IMR-90 (cell line): ENCODE measurements at regions not wholly inside any gene's neighbourhood (a gene's known extent, or its start where the extent isn't known, plus 50 kb on each side); places are given as distances from the start of the nearest gene placed in this dataset.

Experiments
- ATAC-seq: fragments of 200-7000 bp; cut with Tn5 transposase; 2 replicates; pipeline ENCODE4 v1.9.1; 2020; ENCODE audit warnings: low read depth, mild to moderate bottlenecking, moderate library complexity
- BruUV-seq: library from RNA; stranded (reverse); fragments of 400-500 nt; replicated peaks from 2 replicates; lab custom pipeline; 2021; lab: Mats Ljungman, UMichigan
- CTCF ChIA-PET: fragments of 300-600 bp; formaldehyde crosslinking; extraction: SDS; loops from one replicate; lab custom pipeline; 2021; ENCODE audit warnings: antibody characterized with exemption; lab: Yijun Ruan, JAX
- POLR2A ChIA-PET: fragments of 300-600 bp; sonication (Branson Sonifier 250); formaldehyde crosslinking; loops from one replicate; lab custom pipeline; 2022; ENCODE audit warnings: antibody characterized with exemption; ENCODE audit not compliant: unreplicated experiment; lab: Charles Lee
- DNase-seq: peaks from one replicate; pipeline ENCODE4 v3.0.0; 2013
- H2AFZ ChIP-seq: replicated peaks from 2 replicates; pipeline ENCODE3; 2013; ENCODE audit warnings: low read length, mild to moderate bottlenecking; ENCODE audit not compliant: poor library complexity
- H2AK5ac ChIP-seq: 2 replicates; pipeline ENCODE4 v1.6.1; 2013; ENCODE audit warnings: low read depth, low read length, inconsistent platforms
- H2AK9ac ChIP-seq: replicated peaks from 2 replicates; pipeline ENCODE3; 2013; ENCODE audit warnings: mild to moderate bottlenecking, low read depth, low read length, moderate library complexity; ENCODE audit not compliant: poor library complexity
- H2BK120ac ChIP-seq: 2 replicates; pipeline ENCODE4 v1.6.1; 2013; ENCODE audit warnings: low read depth, low read length, inconsistent platforms
- H2BK15ac ChIP-seq: 3 replicates; pipeline ENCODE4 v1.6.1; 2013; ENCODE audit warnings: low read depth, low read length, inconsistent platforms
- H2BK20ac ChIP-seq: 2 replicates; pipeline ENCODE4 v1.6.1; 2013; ENCODE audit warnings: low read depth, mild to moderate bottlenecking, inconsistent platforms, low read length, moderate library complexity
- H2BK5ac ChIP-seq: 2 replicates; pipeline ENCODE4 v1.6.1; 2013; ENCODE audit warnings: mild to moderate bottlenecking, low read depth, low read length, inconsistent platforms; ENCODE audit not compliant: poor library complexity, severe bottlenecking
- H3K14ac ChIP-seq: replicated peaks from 2 replicates; pipeline ENCODE4 v1.6.1; 2013; ENCODE audit warnings: low read depth, low read length, inconsistent platforms
- H3K18ac ChIP-seq: 2 replicates; pipeline ENCODE4 v1.6.1; 2013; ENCODE audit warnings: low read depth, low read length, control low read depth
- H3K23ac ChIP-seq: 2 replicates; pipeline ENCODE4 v1.6.1; 2013; ENCODE audit warnings: low read depth, low read length, inconsistent platforms
- H3K27ac ChIP-seq: 2 replicates; pipeline ENCODE4 v1.5.1; 2013; ENCODE audit warnings: mild to moderate bottlenecking, control low read depth, low read length; ENCODE audit not compliant: insufficient read depth
- H3K27me3 ChIP-seq: 2 replicates; pipeline ENCODE4 v1.6.1; 2013; ENCODE audit warnings: low read length; ENCODE audit not compliant: control insufficient read depth, insufficient read depth
- H3K36me3 ChIP-seq: 2 replicates; pipeline ENCODE4 v1.6.1; 2013; ENCODE audit warnings: low read length, mixed read lengths; ENCODE audit not compliant: control insufficient read depth, insufficient read depth
- H3K4ac ChIP-seq: 2 replicates; pipeline ENCODE4 v1.6.1; 2013; ENCODE audit warnings: low read depth, low read length, inconsistent platforms
- H3K4me1 ChIP-seq: 2 replicates; pipeline ENCODE4 v1.6.1; 2013; ENCODE audit warnings: low read length, mixed read lengths; ENCODE audit not compliant: control insufficient read depth, insufficient read depth
- H3K4me2 ChIP-seq: 2 replicates; pipeline ENCODE4 v1.6.1; 2013; ENCODE audit warnings: low read depth, mild to moderate bottlenecking, control low read depth, low read length, moderate library complexity
- H3K4me3 ChIP-seq: 2 replicates; pipeline ENCODE4 v1.5.1; 2013; ENCODE audit warnings: low read depth, mild to moderate bottlenecking, control low read depth, low read length, moderate library complexity; ENCODE audit not compliant: insufficient read depth
- H3K56ac ChIP-seq: 2 replicates; pipeline ENCODE4 v1.6.1; 2013; ENCODE audit warnings: low read length, inconsistent platforms; ENCODE audit not compliant: insufficient read depth; ENCODE audit errors: extremely low read depth
- H3K79me1 ChIP-seq, 2 experiments: 2 replicates each; pipeline ENCODE4 v1.6.1; 2013; ENCODE audit warnings: low read length in 2 of 2, inconsistent platforms in 1 of 2, low read depth in 1 of 2
- H3K9ac ChIP-seq: 2 replicates; pipeline ENCODE4 v1.6.1; 2013; ENCODE audit warnings: low read depth, low read length, control low read depth
- H3K9me1 ChIP-seq: 2 replicates; pipeline ENCODE4 v1.6.1; 2013; ENCODE audit warnings: low read length, inconsistent platforms; ENCODE audit not compliant: insufficient read depth
- H3K9me3 ChIP-seq: 2 replicates; pipeline ENCODE4 v1.6.1; 2013; ENCODE audit warnings: low read length; ENCODE audit not compliant: control insufficient read depth, insufficient read depth
- H4K20me1 ChIP-seq: 2 replicates; pipeline ENCODE4 v1.6.1; 2013; ENCODE audit warnings: low read length, inconsistent platforms; ENCODE audit not compliant: insufficient read depth
- H4K5ac ChIP-seq: 2 replicates; pipeline ENCODE4 v1.6.1; 2013; ENCODE audit warnings: mild to moderate bottlenecking, low read depth, low read length, control low read depth
- H4K8ac ChIP-seq, 2 experiments: 2 replicates each; pipeline ENCODE4 v1.6.1; 2013; ENCODE audit warnings: low read depth in 2 of 2, low read length in 2 of 2, control low read depth in 1 of 2, inconsistent platforms in 1 of 2
- H4K91ac ChIP-seq: 2 replicates; pipeline ENCODE4 v1.6.1; 2013; ENCODE audit warnings: low read depth, low read length, inconsistent platforms; ENCODE audit not compliant: insufficient read depth
- CHD1 ChIP-seq: IDR thresholded peaks from 2 replicates; pipeline ENCODE4 v1.6.1; 2012; ENCODE audit warnings: low read depth, low read length, improper control_type of control experiment
- WGBS, 2 experiments: methylation state at CpG; one replicate each; pipeline versions ENCODE4 v1.1.5 to v1.1.7; 2013; ENCODE audit warnings: missing lambda C conversion rate in 2 of 2; ENCODE audit not compliant: insufficient read length in 1 of 2; ENCODE audit errors: extremely low coverage in 2 of 2; 5-methylcytosine and 5-hydroxymethylcytosine counted together
- dilution Hi-C: fragments of 300-500 bp; cut with HindIII; formaldehyde crosslinking; loops from one replicate; pipeline ENCODE4 v1.14.3; 2018; ENCODE audit warnings: low sequenced_read_pairs; ENCODE audit not compliant: unreplicated experiment
- in situ Hi-C: fragments of 300-500 bp; cut with MboI; formaldehyde crosslinking; loops from 3 replicates; pipeline ENCODE4 v1.14.3; 2019; ENCODE audit warnings: low sequenced_read_pairs, inconsistent platforms, mixed read lengths
- intact Hi-C: fragments of 100-400 bp; cut with micrococcal nuclease; formaldehyde crosslinking; loops from 2 replicates; pipeline ENCODE4 v1.10.0; 2022

DNA sequence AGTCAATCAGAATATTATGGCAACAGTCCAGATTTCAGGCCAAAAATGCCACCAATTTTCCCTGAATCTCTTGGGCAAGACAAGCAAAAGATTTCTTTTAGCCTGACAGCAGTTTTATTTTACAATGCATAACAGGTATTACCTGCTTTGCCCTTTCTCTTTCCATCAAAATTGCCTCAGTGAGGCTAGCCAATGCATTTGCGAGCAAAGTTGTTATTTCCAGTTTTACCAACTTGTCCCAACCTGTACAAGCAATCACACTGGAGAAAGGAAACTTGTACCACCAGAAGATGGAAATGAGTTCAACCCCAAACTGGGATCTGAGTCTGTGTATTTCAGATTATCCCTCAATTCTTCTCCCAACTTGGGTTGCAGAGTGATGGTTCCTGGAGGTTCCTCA is 279.9 kb upstream of the CDYL start:
- no peak overlapping the region for H2AK5ac ChIP-seq
- no peak overlapping the region for H3K23ac ChIP-seq
- H3K9me3 ChIP-seq = no peaks in the 10 kb centered on the region
- intact Hi-C loops (no loop called here), in situ Hi-C loops (no loop called here), dilution Hi-C loops (no loop called here)
- no peak overlapping the region for H3K4me3 ChIP-seq
- DNase-seq (no peak), ATAC-seq (no peak)
- no peak overlapping the region for H2BK120ac ChIP-seq
- H2BK20ac ChIP-seq = no peak overlapping the region
- H3K79me1 ChIP-seq = no peaks in the 10 kb centered on the region
- POLR2A ChIA-PET = no interaction called here
- H3K27me3 ChIP-seq = peaks cover 4% of the 10 kb centered on the region; the same call in 1 of the 2 replicates
- no peaks in the 10 kb centered on the region for H3K36me3 ChIP-seq
- TF ChIP-seq CHD1 = no peak
- no peak overlapping the region for H3K4me2 ChIP-seq
- H3K56ac ChIP-seq = no peak overlapping the region
- no TSS peak for BruUV-seq
- no peak overlapping the region for H4K91ac ChIP-seq
- H4K20me1 ChIP-seq = no peaks in the 10 kb centered on the region
- no peak overlapping the region for H3K27ac ChIP-seq
- H3K18ac ChIP-seq = no peak overlapping the region
- no peak overlapping the region for H2BK5ac ChIP-seq
- H3K9ac ChIP-seq = no peak overlapping the region
- CTCF ChIA-PET = interaction anchor here (1.5 kb wide), 1 partner anchor 12 kb away, joined by 3 read pairs; no protein-coding TSS in a partner anchor
- H2AK9ac ChIP-seq = no peak overlapping the region
- H4K8ac ChIP-seq = no peak overlapping the region
- H4K5ac ChIP-seq = no peak overlapping the region
- no peak overlapping the region for H2AFZ ChIP-seq
- no peak overlapping the region for H3K4ac ChIP-seq
- WGBS, 2 experiments = no CpG with 5 or more reads among the region's 1 CpG
- H3K4me1 ChIP-seq = no peaks in the 10 kb centered on the region
- no peaks in the 10 kb centered on the region for H3K9me1 ChIP-seq
- H2BK15ac ChIP-seq = no peak overlapping the region
- H3K14ac ChIP-seq = no peak overlapping the region
